Activated CD4-positive, alpha-beta T cell treated with anti-CD3 and anti-CD28 coated beads, Interleukin-2, Interleukin-4, amounts not matched to agents 100 ng/mL and 50 ng/mL, durations not matched to agents 16 hours and 8 hours (primary cell): ENCODE measurements at regions not wholly inside any gene's neighbourhood (a gene's known extent, or its start where the extent isn't known, plus 50 kb on each side); places are given as distances from the start of the nearest gene placed in this dataset.

ENCODE experiments used
- DNase-seq: peaks from one replicate; pipeline ENCODE4 v3.0.0-alpha.2; 2020; ENCODE audit warnings: low spot score

- no peak for DNase-seq
Observed at GRCh38 chr6:170212956-170213636, 77.8 kb downstream of the DLL1 start.

DNA sequence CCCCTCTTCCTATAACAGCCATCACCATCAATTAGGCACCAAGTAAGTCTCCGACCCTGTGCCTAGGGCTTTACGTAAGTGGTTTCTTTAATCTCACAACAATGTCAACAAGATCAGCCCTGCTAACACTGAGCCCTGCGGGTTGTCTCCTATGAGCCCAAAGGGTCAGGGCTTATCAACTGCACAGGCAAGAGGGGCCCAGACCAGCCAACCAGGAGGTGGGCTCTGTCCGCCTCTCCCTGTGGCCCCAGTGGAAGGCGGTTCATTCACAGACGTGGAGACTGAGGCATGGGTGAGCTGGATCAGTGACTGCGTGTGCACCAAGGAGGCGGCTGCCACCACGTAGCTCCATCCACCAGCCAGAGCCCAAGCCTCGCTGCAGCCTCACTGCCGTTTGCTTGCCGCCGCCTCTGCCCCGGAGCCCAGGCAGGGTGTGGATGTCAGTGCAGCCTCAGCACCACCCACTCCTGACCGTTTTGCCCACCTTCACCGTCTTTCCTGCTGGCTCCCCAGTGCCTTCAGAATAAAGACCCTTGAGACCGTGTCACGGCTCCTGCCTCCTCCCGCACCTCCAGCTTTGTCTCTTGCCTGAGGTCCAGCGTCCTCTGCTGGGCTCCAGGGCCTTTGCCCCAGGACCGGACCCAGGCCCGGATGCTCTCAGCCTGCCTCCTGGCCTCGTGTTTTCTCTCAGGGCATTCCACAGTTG, 78.7 kb downstream of the DLL1 start:
- no peak for DNase-seq

DNA sequence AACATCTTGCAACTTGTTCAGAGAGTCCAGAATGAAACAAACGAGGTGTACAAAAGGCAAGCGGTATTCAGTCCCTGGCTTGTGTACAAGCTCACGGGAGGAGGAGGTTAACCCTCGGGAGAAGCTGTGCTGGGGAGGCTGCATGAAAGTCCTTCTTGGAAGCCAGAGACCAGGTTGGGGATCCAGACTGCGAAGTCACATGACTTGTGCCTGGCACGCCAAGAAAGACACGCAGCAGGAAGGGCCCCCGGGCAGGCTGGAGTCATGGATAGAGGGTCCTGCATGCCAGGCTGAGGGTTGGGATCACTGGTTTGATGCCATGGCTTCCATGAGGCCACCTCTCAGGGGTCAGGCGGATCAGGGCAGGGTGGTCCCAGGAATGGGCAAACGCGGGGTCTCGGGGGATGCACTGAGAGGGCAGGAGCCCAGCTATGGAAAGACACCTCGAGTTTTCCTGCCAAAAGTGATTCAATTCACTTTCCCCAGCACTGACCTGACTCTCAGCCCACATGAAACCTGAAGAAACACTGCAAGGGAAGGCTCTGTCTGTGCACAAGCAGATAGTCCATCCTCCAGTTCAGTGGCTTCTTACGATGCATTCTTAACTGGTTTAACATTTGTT, 79.4 kb downstream of the DLL1 start:
- DNase-seq: no peak

DNA sequence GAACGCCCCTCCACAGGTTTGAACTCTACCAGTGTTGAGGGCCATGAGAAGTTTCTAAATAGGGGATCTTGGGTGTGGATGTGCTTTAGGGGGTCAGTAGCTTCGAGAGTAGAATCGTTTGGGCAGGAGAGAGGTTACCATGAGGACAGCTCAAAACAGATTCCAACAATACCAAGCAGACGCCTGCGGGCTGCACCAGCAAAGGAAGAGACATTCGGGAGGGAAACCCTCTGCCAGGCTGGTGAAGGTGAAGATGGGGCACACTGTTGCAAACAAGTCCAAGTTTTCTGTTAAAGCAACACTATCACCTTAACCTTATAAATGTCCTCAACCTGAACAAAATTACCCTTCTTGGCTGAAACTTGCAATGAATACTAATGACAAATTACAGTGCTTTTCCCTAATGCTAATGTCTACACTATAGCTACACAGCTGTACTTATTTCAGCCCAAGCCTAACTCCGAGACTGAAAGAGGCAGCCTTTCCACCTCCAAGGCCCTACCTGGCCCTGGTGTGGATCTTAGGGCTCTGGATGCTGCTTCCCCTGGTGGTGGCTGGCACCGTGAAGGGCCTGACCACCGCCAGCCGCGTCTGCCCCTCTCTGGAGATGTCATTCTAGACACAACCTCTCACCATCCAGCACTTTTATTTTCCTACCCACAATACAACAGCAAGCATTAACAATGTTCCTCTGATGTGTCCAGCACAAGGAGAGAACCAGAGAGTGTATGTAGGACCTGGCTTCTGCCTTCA, 80.1 kb downstream of the DLL1 start:
- DNase-seq: no peak

DNA sequence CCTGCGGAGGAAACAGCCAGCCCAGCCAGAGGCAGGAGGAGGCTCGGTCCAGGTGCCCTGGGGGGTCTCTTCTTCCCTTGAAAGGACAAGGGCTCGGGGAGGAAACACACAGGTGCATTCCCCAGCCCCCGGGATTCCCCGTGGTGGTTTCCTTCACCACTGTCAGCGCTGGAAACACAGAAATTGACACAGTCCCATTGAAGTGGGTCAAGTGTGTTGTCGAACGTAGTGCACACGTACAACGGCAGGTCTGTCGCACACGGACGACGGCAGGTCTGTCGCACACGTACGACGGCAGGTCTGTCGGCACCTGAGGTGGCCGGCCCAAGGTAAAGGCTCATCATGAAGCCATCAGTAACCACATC, 80.9 kb downstream of the DLL1 start:
- DNase-seq: no peak

- no peak for DNase-seq
Observed at GRCh38 chr6:170209354-170210025, 81.4 kb downstream of the DLL1 start.

DNA sequence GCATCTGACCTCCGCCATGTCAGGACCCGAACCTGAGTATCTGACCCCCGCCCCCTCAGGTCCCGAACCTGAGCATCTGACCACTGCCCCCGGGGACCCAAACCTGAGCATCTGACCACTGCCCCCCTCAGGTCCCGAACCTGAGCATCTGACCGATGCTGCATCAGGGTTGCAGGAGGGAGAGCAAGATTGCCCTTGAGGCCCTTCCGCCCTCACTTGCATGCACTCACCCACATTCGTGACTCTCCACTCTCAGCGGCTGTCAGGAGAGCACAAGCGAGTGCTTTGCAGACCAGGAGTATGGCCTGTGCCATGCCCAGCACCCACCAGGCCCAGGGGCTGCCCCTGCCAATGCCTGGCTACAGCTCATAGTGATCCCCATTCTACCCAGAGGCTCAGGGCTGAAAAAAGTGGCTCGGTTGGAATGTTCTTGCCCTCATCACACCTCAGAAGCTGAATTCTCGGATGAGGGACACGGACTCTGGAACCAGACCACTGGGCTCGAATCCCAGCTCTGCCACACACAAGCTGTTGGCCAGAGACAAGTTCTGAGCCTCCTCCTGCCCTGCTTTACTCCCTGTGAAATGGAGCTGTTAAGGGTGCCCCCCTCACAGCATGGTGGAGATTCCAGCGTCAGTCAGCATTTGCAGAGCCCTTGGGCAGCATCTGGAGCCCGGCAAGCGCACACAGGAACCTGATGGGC, 82.1 kb downstream of the DLL1 start:
- DNase-seq: no peak

DNA sequence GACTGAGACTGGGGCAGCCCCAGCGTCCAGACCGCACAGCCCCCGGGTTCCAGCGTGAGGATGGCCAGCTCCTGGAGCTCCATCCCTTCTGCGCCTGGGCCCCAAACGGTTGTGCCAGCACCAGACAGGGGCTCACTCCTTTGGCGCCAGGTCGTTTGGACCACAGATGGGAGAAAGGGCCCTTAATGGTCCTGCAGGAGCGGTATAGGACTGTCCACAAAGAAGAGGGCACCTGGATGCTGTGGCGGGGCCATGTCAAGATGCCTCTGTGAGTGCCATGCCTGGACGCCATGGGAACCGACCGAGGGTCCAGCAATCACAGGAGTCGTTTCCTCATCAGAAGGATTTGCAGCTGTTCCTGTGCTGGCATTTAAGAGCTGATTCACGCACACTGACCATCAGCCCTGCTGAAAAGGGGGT, 82.7 kb downstream of the DLL1 start:
- DNase-seq: no peak

- DNase-seq: no peak
Observed at GRCh38 chr6:170207586-170208181, 83.2 kb downstream of the DLL1 start.

DNA sequence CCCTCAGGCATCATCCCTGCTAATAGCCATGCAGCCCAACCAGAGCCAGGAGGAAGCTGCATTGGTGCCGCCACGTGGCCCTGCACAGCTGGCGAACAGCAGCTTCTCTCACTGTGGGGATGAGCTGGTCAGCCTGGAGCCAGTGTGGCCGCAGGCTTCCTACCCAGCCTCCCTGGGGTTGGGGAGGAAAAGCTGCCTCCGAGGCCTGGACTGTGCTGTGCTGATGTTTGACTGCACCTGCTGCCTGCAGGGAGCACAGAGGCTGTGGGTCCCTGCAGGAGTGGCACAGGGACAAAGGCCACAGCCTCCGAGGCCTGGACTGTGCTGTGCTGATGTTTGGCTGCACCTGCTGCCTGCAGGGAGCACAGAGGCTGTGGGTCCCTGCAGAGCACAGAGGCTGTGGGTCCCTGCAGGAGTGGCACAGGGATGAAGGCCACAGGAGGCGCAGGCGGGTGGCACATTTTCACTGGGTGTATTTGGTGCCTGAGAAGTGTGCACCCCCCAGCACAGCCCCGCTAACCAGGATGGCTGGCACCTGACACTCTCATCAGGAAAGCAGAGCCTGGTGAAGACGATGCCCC, 83.9 kb downstream of the DLL1 start:
- DNase-seq: no peak

DNA sequence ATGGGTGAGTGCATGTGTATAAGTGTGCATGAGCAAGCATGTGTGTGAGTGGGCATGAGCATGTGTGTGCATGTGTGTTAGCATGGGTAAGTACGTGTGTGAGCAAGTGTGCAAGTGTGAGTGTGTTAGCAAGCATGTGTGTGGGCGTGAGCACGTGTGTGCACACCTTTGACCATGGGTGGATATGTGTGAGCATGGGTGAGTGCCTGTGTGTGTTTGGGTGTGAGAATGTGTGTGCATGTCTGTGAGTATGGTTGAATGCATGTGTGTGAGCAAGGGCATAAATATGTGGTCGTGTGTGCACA, 84.6 kb downstream of the DLL1 start:
- no peak for DNase-seq

GRCh38 chr6:170205534-170206316, 85.2 kb downstream of the DLL1 start:
- no peak for DNase-seq

GRCh38 chr6:170205126-170205525, 85.8 kb downstream of the DLL1 start:
- DNase-seq: no peak

- DNase-seq: no peak
Observed at GRCh38 chr6:170203212-170203611, 87.7 kb downstream of the DLL1 start.

- DNase-seq: no peak
Observed at GRCh38 chr6:170202416-170203135, 88.3 kb downstream of the DLL1 start.

DNA sequence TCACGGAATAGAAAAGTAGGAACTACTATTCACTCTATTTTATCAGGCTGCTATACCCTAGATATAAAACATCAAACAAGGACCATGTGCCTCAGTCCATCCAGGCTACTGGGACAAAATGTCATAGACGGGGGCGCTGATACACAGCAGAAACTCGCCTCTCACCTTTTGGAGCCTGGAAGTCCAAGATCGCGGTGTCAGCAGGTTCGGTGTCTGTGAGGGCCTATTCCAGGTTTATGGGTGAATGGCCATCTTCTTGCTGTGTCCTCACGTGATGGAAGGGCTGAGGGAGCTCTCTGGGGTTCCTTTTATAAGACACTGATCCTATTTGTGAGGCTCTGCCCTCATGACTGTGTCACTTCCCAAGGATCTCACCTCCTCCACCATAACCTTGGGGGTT, 89.5 kb downstream of the DLL1 start:
- DNase-seq: no peak

- DNase-seq: no peak
Observed at GRCh38 chr6:170200458-170200891, 90.4 kb downstream of the DLL1 start.

DNA sequence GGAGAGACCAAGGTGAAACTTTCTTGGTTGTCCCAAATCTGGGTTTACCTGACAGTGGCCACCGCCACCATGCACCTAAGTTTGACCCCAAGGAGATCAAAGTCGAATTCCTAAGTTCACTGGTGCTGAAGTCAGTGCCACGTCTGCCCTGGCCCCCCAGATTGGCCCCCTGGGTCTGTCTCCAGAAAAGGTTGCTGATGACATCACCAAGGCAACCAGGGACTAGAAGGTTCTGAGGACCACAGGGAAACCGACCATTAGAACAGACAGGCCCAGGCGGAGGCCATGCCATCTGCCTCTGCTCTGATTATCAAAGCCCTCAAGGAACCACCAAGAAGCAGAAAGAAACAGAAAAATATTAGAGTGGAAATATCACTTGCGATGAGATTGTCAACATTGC, 91.2 kb downstream of the DLL1 start:
- DNase-seq: no peak

- DNase-seq: no peak
Observed at GRCh38 chr6:170198298-170198697, 92.6 kb downstream of the DLL1 start.
